ENCODE measurements at regions not wholly inside any gene's neighbourhood (a gene's known extent, or its start where the extent isn't known, plus 50 kb on each side); places are given as distances from the start of the nearest gene placed in this dataset.

GRCh38 chr6:8570256-8570920 is 135.0 kb upstream of the SLC35B3 start:
- H3K9me2 ChIP-seq (replicated peaks; ENCODE audit: low read length) = no peaks in the 10 kb centered on the region
- H3K36me3 ChIP-seq (ENCODE audit: low read depth, low read length) = no peaks in the 10 kb centered on the region
- no peak overlapping the region for H3K9ac ChIP-seq (ENCODE audit: low read length)
- no peak overlapping the region for H3K27ac ChIP-seq (ENCODE audit: low read length)
- no peak overlapping the region for H2AFZ ChIP-seq (ENCODE audit: low read length)
- no peaks in the 10 kb centered on the region for H3F3A ChIP-seq (ENCODE audit: low read length, unreplicated experiment)
- CTCF ChIA-PET = no interaction called here
- H3K4me2 ChIP-seq (ENCODE audit: low read length) = no peak overlapping the region
- POLR2A ChIA-PET (ENCODE audit: unreplicated experiment) = no interaction called here
- H3K9me3 ChIP-seq (ENCODE audit: low read length) = no peaks in the 10 kb centered on the region
- H3K79me2 ChIP-seq (ENCODE audit: low read length) = no peaks in the 10 kb centered on the region
- H3K27me3 ChIP-seq (ENCODE audit: low read length) = 0 out of 2 replicates have a peak, but pooled peaks cover 4% of the 10 kb centered on the region
- H3K4me3 ChIP-seq (ENCODE audit: low read length) = no peak overlapping the region
- TF ChIP-seq CTCF (conservative IDR thresholded peaks at IDR 0.05; ENCODE audit: low read depth, low read length) = no peak
- TF ChIP-seq EZH2phosphoT487 (IDR thresholded peaks at IDR 0.05; ENCODE audit: borderline replicate concordance, low read length) = no peak
- TF ChIP-seq EZH2 (IDR thresholded peaks at IDR 0.05; ENCODE audit: low read length, unreplicated experiment) = no peak
- DNase-seq = no peak
- H3K4me1 ChIP-seq (ENCODE audit: insufficient read depth, low read length) = no peaks in the 10 kb centered on the region
- H4K20me1 ChIP-seq (ENCODE audit: low read length) = no peaks in the 10 kb centered on the region
- BruUV-seq (replicated peaks) = no TSS peak
- no peak for ATAC-seq
- intact Hi-C loops (cut with micrococcal nuclease) = no loop called here

GRCh38 chr6:8562125-8562524 is 126.8 kb upstream of the SLC35B3 start:
- ATAC-seq = no peak
- H4K20me1 ChIP-seq (ENCODE audit: low read length) = no peaks in the 10 kb centered on the region
- no peak overlapping the region for H3K4me2 ChIP-seq (ENCODE audit: low read length)
- H3K79me2 ChIP-seq (ENCODE audit: low read length) = no peaks in the 10 kb centered on the region
- no peaks in the 10 kb centered on the region for H3K36me3 ChIP-seq (ENCODE audit: low read depth, low read length)
- peaks cover 6% of the 10 kb centered on the region for H3K4me1 ChIP-seq (ENCODE audit: insufficient read depth, low read length)
- intact Hi-C loops (cut with micrococcal nuclease) = no loop called here
- H3K9me3 ChIP-seq (ENCODE audit: low read length) = no peaks in the 10 kb centered on the region
- no peak overlapping the region for H3K9ac ChIP-seq (ENCODE audit: low read length)
- H3K9me2 ChIP-seq (replicated peaks; ENCODE audit: low read length) = no peaks in the 10 kb centered on the region
- H3F3A ChIP-seq (ENCODE audit: low read length, unreplicated experiment) = no peaks in the 10 kb centered on the region
- BruUV-seq (replicated peaks) = no TSS peak
- no peak overlapping the region for H3K27ac ChIP-seq (ENCODE audit: low read length)
- TF ChIP-seq EZH2 (IDR thresholded peaks at IDR 0.05; ENCODE audit: low read length, unreplicated experiment) = no peak
- no peak for TF ChIP-seq CTCF (conservative IDR thresholded peaks at IDR 0.05; ENCODE audit: low read depth, low read length)
- no peak for TF ChIP-seq EZH2phosphoT487 (IDR thresholded peaks at IDR 0.05; ENCODE audit: borderline replicate concordance, low read length)
- no peaks in the 10 kb centered on the region for H3K27me3 ChIP-seq (ENCODE audit: low read length)
- no peak overlapping the region for H2AFZ ChIP-seq (ENCODE audit: low read length)
- CTCF ChIA-PET = no interaction called here
- no peak for DNase-seq
- POLR2A ChIA-PET (ENCODE audit: unreplicated experiment) = no interaction called here
- no peak overlapping the region for H3K4me3 ChIP-seq (ENCODE audit: low read length)

GRCh38 chr6:8558953-8559352 is 123.6 kb upstream of the SLC35B3 start:
- CTCF ChIA-PET = no interaction called here
- no peaks in the 10 kb centered on the region for H3K9me2 ChIP-seq (replicated peaks; ENCODE audit: low read length)

More at GRCh38 chr6:8558953-8559352, 123.6 kb upstream of the SLC35B3 start:
- no peaks in the 10 kb centered on the region for H3K27me3 ChIP-seq (ENCODE audit: low read length)
- peaks cover 23% of the 10 kb centered on the region for H3K4me1 ChIP-seq (ENCODE audit: insufficient read depth, low read length)
- H3K9me3 ChIP-seq (ENCODE audit: low read length) = no peaks in the 10 kb centered on the region
- no peaks in the 10 kb centered on the region for H4K20me1 ChIP-seq (ENCODE audit: low read length)
- no peak overlapping the region for H3K9ac ChIP-seq (ENCODE audit: low read length)
- no peak overlapping the region for H3K4me2 ChIP-seq (ENCODE audit: low read length)
- H2AFZ ChIP-seq (ENCODE audit: low read length) = no peak overlapping the region
- H3K79me2 ChIP-seq (ENCODE audit: low read length) = no peaks in the 10 kb centered on the region
- H3F3A ChIP-seq (ENCODE audit: low read length, unreplicated experiment) = no peaks in the 10 kb centered on the region
- intact Hi-C loops (cut with micrococcal nuclease) = no loop called here
- no peak overlapping the region for H3K27ac ChIP-seq (ENCODE audit: low read length)
- TF ChIP-seq CTCF (conservative IDR thresholded peaks at IDR 0.05; ENCODE audit: low read depth, low read length) (no peak), EZH2 (IDR thresholded peaks at IDR 0.05; ENCODE audit: low read length, unreplicated experiment) (no peak), EZH2phosphoT487 (IDR thresholded peaks at IDR 0.05; ENCODE audit: borderline replicate concordance, low read length) (no peak)
- ATAC-seq (no peak; the same call in 1 of the 2 replicates), DNase-seq (peak; percentile 7)
- POLR2A ChIA-PET (ENCODE audit: unreplicated experiment) = no interaction called here
- H3K36me3 ChIP-seq (ENCODE audit: low read depth, low read length) = no peaks in the 10 kb centered on the region
- no TSS peak for BruUV-seq (replicated peaks)
- H3K4me3 ChIP-seq (ENCODE audit: low read length) = no peak overlapping the region

Data from PC-3 (cell line).